ENCODE measurements at regions not wholly inside any gene's neighbourhood (a gene's known extent, or its start where the extent isn't known, plus 50 kb on each side); places are given as distances from the start of the nearest gene placed in this dataset.

DNA sequence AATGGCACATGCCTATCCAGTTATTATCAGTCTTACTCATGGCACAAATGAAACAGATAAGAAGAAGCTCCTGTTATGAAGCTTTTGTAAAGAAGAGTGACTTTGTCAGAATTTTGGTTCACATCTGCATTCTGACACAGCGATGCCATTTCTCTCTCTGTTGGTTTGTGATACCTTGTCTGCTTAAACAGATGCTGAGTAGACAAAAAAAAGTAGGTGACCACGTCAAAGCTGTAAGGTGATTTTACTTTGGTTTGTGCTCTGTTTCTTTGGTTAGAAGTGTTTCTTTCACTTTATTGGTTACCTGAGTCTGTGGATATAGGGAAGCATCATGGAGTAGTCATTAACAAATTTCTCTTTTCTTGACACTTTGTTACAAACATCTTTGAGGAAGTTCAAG lies 422.3 kb upstream of the ADAMTSL1 start:
- TF ChIP-seq, protein P1, sequence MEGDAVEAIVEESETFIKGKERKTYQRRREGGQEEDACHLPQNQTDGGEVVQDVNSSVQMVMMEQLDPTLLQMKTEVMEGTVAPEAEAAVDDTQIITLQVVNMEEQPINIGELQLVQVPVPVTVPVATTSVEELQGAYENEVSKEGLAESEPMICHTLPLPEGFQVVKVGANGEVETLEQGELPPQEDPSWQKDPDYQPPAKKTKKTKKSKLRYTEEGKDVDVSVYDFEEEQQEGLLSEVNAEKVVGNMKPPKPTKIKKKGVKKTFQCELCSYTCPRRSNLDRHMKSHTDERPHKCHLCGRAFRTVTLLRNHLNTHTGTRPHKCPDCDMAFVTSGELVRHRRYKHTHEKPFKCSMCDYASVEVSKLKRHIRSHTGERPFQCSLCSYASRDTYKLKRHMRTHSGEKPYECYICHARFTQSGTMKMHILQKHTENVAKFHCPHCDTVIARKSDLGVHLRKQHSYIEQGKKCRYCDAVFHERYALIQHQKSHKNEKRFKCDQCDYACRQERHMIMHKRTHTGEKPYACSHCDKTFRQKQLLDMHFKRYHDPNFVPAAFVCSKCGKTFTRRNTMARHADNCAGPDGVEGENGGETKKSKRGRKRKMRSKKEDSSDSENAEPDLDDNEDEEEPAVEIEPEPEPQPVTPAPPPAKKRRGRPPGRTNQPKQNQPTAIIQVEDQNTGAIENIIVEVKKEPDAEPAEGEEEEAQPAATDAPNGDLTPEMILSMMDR (conservative IDR thresholded peaks at IDR 0.05; ENCODE audit: low read depth, low read length) = no peak
- TF ChIP-seq EZH2 (IDR thresholded peaks at IDR 0.05; ENCODE audit: low read length, unreplicated experiment) (no peak), EZH2phosphoT487 (IDR thresholded peaks at IDR 0.05; ENCODE audit: borderline replicate concordance, low read length) (no peak)
